ENCODE measurements at regions not wholly inside any gene's neighbourhood (a gene's known extent, or its start where the extent isn't known, plus 50 kb on each side); places are given as distances from the start of the nearest gene placed in this dataset.
A peak's percentile ranks its signal among the peaks of the same experiment; 100 is the strongest.

DNA sequence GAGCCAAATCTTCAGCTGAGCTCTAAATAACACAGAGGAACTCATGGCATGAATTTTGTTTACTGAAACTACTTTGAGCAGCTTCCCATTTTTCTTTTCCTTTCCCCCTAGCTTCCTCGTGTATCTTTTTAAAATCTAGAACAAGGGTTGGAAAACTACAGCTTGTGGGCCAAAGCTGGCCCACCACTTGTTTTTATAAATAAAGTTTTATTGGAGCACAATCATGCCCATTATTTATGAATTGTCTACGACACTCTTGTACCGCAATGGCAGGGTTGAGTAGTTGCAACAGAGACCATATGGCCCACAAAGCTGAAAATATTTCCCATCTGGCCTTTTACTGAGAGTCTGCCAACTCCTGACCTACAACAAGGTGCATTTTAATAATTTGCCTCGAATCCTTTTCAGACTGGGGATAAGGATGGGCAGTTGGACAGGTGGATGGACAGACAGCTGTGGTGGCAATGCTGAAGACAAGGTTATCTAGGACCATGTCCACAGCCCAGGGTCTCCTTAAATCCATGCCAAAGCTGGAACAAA, 87.7 kb downstream of the RMI2 start:
- no peak for DNase-seq
- H3K4me3 ChIP-seq, result no peak overlapping the region
- H3K36me3 ChIP-seq, result no peaks in the 10 kb centered on the region
- no peaks in the 10 kb centered on the region for H3K9me3 ChIP-seq
- no peaks in the 10 kb centered on the region for H3K4me1 ChIP-seq
- WGBS, 2 donors, result 75 to 80% methylated on average over 4 of the region's 4 CpGs
- no peak overlapping the region for H3K27ac ChIP-seq
- TF ChIP-seq CTCF (IDR thresholded peaks at IDR 0.05) (no peak), EP300 (IDR thresholded peaks at IDR 0.05) (no peak), POLR2A (IDR thresholded peaks at IDR 0.05) (no peak), POLR2AphosphoS5 (IDR thresholded peaks at IDR 0.05) (no peak)
- no peak for ATAC-seq (ENCODE audit: low FRiP score in 2 of 2)
- no peaks in the 10 kb centered on the region for H3K27me3 ChIP-seq

- no peak for TF ChIP-seq POLR2A (IDR thresholded peaks at IDR 0.05)
- TF ChIP-seq POLR2AphosphoS5 (IDR thresholded peaks at IDR 0.05), result no peak
- no peak for TF ChIP-seq EP300 (IDR thresholded peaks at IDR 0.05)
- TF ChIP-seq CTCF (IDR thresholded peaks at IDR 0.05), result no peak
- Histone ChIP-seq H3K9me3 (peaks cover 0 to 7% (median 7%) of the 10 kb centered on the region in 4 donors), H3K27ac (no peak overlapping the region), H3K4me1 (no peaks in the 10 kb centered on the region), H3K36me3 (no peaks in the 10 kb centered on the region), H3K27me3 (no peaks in the 10 kb centered on the region), H3K4me3 (no peak overlapping the region)
- DNase-seq (peak in 1 of 2 donors; percentile 52), ATAC-seq (ENCODE audit: low FRiP score in 2 of 2) (no peak)
- 90% methylated on average over 9 of the region's 11 CpGs; no CpG with 5 or more reads in 1 of the 2 donors for WGBS, 2 donors
Observed at GRCh38 chr16:11435576-11435975, 90.3 kb downstream of the RMI2 start.

DNA sequence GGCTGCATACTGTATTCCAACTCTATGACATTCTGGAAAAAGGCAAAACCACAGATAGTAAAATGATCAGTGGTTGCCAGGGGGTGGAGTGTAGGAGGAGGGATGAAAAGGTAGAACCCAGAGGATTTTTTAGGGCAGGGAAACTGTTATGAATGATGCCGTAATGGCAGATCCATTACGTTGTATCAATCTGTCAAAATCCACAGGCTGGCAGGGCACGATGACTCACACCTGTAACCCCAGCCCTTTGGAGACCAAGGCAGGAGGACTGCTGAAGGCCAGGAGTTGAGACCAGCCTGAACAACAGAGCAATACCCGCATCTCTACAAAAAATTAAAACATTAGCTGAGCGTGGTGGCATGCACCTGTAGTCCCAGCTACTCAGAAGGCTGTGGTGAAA, 91.8 kb downstream of the RMI2 start:
- peaks cover 0 to 15% (median 7%) of the 10 kb centered on the region in 4 donors for H3K9me3 ChIP-seq
- WGBS, 2 donors, result 86 to 89% methylated on average over 5 of the region's 5 CpGs
- no peak for ATAC-seq (ENCODE audit: low FRiP score in 2 of 2)
- H3K4me1 ChIP-seq, result no peaks in the 10 kb centered on the region
- TF ChIP-seq EP300 (IDR thresholded peaks at IDR 0.05) (no peak), POLR2A (IDR thresholded peaks at IDR 0.05) (no peak), POLR2AphosphoS5 (IDR thresholded peaks at IDR 0.05) (no peak), CTCF (IDR thresholded peaks at IDR 0.05) (no peak)
- H3K36me3 ChIP-seq, result no peaks in the 10 kb centered on the region
- DNase-seq, result no peak
- H3K27ac ChIP-seq, result no peak overlapping the region
- H3K27me3 ChIP-seq, result no peaks in the 10 kb centered on the region
- no peak overlapping the region for H3K4me3 ChIP-seq

DNA sequence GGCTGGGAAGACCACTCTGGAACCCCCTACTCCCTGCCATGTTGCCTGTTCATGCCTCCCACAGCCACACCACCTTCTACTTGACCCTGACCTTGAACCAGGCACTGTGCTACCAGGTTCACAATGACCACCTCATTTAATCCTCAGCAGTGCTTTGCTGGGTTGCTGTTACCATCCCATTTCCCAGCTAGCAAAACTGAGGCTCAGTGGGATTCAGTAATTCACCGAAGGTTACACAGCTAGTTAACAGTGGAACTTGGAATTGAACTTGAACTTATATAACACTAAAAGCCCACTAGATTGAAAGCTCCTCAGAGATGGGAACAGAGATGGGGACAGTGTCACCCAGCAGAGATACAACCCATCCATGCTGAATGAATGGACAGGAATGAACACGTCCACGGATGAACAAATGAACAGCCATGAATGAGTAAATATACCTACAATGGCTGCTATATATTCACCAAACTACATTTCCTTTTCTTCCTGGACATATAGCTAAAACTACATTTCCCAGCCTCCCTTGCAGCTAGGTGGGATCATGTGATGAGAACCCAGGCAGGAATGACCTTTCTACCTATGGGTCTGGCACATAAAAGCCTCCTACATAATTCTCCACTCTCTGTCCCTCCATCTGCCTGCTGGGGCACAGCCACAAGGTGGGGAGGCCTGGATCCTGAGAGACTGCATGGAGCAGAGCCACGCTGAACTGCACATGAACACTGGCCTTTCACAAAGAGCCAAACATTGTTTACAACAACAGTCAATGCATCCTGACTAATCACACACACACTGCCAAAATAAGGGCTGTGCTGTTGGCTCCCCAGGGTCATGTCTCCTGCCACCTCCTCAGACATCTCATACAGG, 94.8 kb downstream of the RMI2 start:
- no peak for ATAC-seq (ENCODE audit: low FRiP score in 2 of 2)
- Histone ChIP-seq H3K27ac (no peak overlapping the region), H3K4me3 (no peak overlapping the region), H3K9me3 (peaks cover 0 to 15% (median 7%) of the 10 kb centered on the region in 4 donors), H3K27me3 (no peaks in the 10 kb centered on the region), H3K4me1 (no peaks in the 10 kb centered on the region), H3K36me3 (no peaks in the 10 kb centered on the region)
- DNase-seq, result no peak
- 69 to 93% methylated on average over 4 of the region's 4 CpGs for WGBS, 2 donors
- TF ChIP-seq POLR2AphosphoS5 (IDR thresholded peaks at IDR 0.05) (no peak), POLR2A (IDR thresholded peaks at IDR 0.05) (no peak), CTCF (IDR thresholded peaks at IDR 0.05) (no peak), EP300 (IDR thresholded peaks at IDR 0.05) (no peak)
